OCI-LY1 (cell line): ENCODE measurements at regions not wholly inside any gene's neighbourhood (a gene's known extent, or its start where the extent isn't known, plus 50 kb on each side); places are given as distances from the start of the nearest gene placed in this dataset.

Source experiments
- EZH2 ChIP-seq: fragments of 200-600 bp; sonication (generic), shearing (Covaris generic); IDR thresholded peaks from 2 replicates; pipeline ENCODE4 v1.8.0; 2017; ENCODE audit warnings: borderline replicate concordance, mixed run types, mild to moderate bottlenecking, antibody characterized with exemption, low read length, moderate library complexity, mixed read lengths
- TF ChIP-seq, protein P1 (sequence below): fragments of 200-600 bp; sonication (generic), shearing (Covaris generic); IDR thresholded peaks from 2 replicates; pipeline ENCODE4 v1.5.1; 2017; ENCODE audit warnings: mild to moderate bottlenecking, antibody characterized with exemption, low read length, moderate library complexity, mixed read lengths

DNA sequence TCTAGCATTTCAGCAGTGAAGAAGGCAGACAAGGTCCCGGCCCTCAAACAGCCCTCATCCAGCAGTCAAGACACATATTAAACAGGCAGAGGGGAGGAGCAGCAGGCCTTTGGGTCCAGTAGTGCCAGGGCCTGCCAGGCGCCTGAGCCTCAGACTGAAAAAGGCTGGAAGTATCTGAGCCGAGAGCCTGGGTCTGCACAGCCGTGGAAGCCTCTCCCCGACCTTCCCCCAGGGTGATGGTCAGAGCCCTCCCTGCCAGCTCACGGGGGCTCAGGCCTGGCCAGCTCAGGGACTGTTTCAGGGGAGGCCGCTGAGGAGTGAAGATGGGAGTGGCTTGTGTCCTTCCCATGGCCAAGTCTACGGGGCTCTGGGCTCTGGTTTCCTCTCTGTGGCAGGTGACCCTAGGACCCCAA lies 565.2 kb downstream of the PTPRU start:
- TF ChIP-seq, protein P1, sequence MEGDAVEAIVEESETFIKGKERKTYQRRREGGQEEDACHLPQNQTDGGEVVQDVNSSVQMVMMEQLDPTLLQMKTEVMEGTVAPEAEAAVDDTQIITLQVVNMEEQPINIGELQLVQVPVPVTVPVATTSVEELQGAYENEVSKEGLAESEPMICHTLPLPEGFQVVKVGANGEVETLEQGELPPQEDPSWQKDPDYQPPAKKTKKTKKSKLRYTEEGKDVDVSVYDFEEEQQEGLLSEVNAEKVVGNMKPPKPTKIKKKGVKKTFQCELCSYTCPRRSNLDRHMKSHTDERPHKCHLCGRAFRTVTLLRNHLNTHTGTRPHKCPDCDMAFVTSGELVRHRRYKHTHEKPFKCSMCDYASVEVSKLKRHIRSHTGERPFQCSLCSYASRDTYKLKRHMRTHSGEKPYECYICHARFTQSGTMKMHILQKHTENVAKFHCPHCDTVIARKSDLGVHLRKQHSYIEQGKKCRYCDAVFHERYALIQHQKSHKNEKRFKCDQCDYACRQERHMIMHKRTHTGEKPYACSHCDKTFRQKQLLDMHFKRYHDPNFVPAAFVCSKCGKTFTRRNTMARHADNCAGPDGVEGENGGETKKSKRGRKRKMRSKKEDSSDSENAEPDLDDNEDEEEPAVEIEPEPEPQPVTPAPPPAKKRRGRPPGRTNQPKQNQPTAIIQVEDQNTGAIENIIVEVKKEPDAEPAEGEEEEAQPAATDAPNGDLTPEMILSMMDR: no peak
- no peak for TF ChIP-seq EZH2
